Suprapubic skin (tissue), 4 donors: ENCODE measurements at regions not wholly inside any gene's neighbourhood (a gene's known extent, or its start where the extent isn't known, plus 50 kb on each side); places are given as distances from the start of the nearest gene placed in this dataset.

ENCODE experiments used
- CTCF ChIP-seq, 2 donors: fragments of 200-600 bp in 1 of 2; fragments of 450-650 bp in 1 of 2; sonication (generic) in 1 of 2; IDR thresholded peaks; one replicate each; pipeline ENCODE4 v1.5.1; 2016 to 2019; ENCODE audit warnings: antibody characterized with exemption in 2 of 2, mild to moderate bottlenecking in 1 of 2, moderate library complexity in 1 of 2
- EP300 ChIP-seq: sonication (generic); formaldehyde crosslinking; IDR thresholded peaks from one replicate; pipeline ENCODE4 v1.6.1; 2017; ENCODE audit warnings: antibody characterized with exemption
- POLR2A ChIP-seq, 2 donors: fragments of 450-650 bp; IDR thresholded peaks; one replicate each; pipeline ENCODE4 v1.6.1; 2017; ENCODE audit warnings: antibody characterized with exemption in 2 of 2, mild to moderate bottlenecking in 2 of 2, moderate library complexity in 2 of 2
- POLR2AphosphoS5 ChIP-seq, 3 donors: sonication (generic); formaldehyde crosslinking; IDR thresholded peaks; one replicate each; pipeline ENCODE4 v1.6.1; 2017; ENCODE audit warnings: antibody characterized with exemption in 3 of 3

- TF ChIP-seq CTCF (IDR thresholded peaks at IDR 0.05) (no peak), POLR2AphosphoS5 (IDR thresholded peaks at IDR 0.05) (no peak), POLR2A (IDR thresholded peaks at IDR 0.05) (no peak), EP300 (no peak)
These were observed 105.7 kb upstream of the INHBA start for GRCh38 chr7:41808541-41808940.
